Stimulated activated memory B cell treated with anti-CD40 and anti-IgM and Interleukin-4, amounts not matched to agents 10 μg/mL and 1 μg/mL and 100 μg/mL, for 72 hours (primary cell): ENCODE measurements at regions not wholly inside any gene's neighbourhood (a gene's known extent, or its start where the extent isn't known, plus 50 kb on each side); places are given as distances from the start of the nearest gene placed in this dataset.

Experiments used
- ATAC-seq: fragments of 150-1000 bp; cut with Tn5 transposase; 2 replicates; pipeline ENCODE4 v1.10.0; 2021
- H3K27ac Mint-ChIP-seq: one replicate; pipeline ENCODE4 v1.8.0; 2022; ENCODE audit warnings: mild to moderate bottlenecking, mixed read lengths
- H3K27me3 Mint-ChIP-seq: one replicate; pipeline ENCODE4 v1.8.0; 2022; ENCODE audit warnings: mixed read lengths
- H3K36me3 Mint-ChIP-seq: one replicate; pipeline ENCODE4 v1.8.0; 2022; ENCODE audit warnings: mixed read lengths
- H3K4me1 Mint-ChIP-seq: one replicate; pipeline ENCODE4 v1.8.0; 2022; ENCODE audit warnings: mixed read lengths
- H3K4me3 Mint-ChIP-seq: one replicate; pipeline ENCODE4 v1.8.0; 2022; ENCODE audit warnings: mild to moderate bottlenecking, moderate library complexity, mixed read lengths
- H3K9me3 Mint-ChIP-seq: one replicate; pipeline ENCODE4 v1.8.0; 2022; ENCODE audit warnings: mixed read lengths

GRCh38 chr11:129610125-129610524 lies 205.5 kb upstream of the TMEM45B start:
- Mint-ChIP-seq H3K27ac (no peak overlapping the region), H3K36me3 (no peaks in the 10 kb centered on the region), H3K27me3 (no peaks in the 10 kb centered on the region), H3K9me3 (no peaks in the 10 kb centered on the region), H3K4me1 (no peaks in the 10 kb centered on the region), H3K4me3 (no peak overlapping the region)
- no peak for ATAC-seq

GRCh38 chr11:129610545-129610944 lies 205.1 kb upstream of the TMEM45B start:
- no peak for ATAC-seq
- H3K36me3 Mint-ChIP-seq = no peaks in the 10 kb centered on the region
- H3K9me3 Mint-ChIP-seq = no peaks in the 10 kb centered on the region
- H3K4me3 Mint-ChIP-seq = no peak overlapping the region
- no peaks in the 10 kb centered on the region for H3K4me1 Mint-ChIP-seq
- H3K27me3 Mint-ChIP-seq = no peaks in the 10 kb centered on the region
- H3K27ac Mint-ChIP-seq = no peak overlapping the region

GRCh38 chr11:129611661-129612446 lies 203.8 kb upstream of the TMEM45B start:
- Mint-ChIP-seq H3K4me3 (no peak overlapping the region), H3K36me3 (no peaks in the 10 kb centered on the region), H3K27ac (no peak overlapping the region), H3K9me3 (no peaks in the 10 kb centered on the region), H3K27me3 (no peaks in the 10 kb centered on the region), H3K4me1 (no peaks in the 10 kb centered on the region)
- ATAC-seq = no peak

GRCh38 chr11:129612447-129612961 lies 203.1 kb upstream of the TMEM45B start:
- no peak overlapping the region for H3K4me3 Mint-ChIP-seq

GRCh38 chr11:129613071-129613470 lies 202.6 kb upstream of the TMEM45B start:
- Mint-ChIP-seq H3K27ac (no peak overlapping the region), H3K36me3 (no peaks in the 10 kb centered on the region), H3K4me1 (no peaks in the 10 kb centered on the region), H3K9me3 (no peaks in the 10 kb centered on the region), H3K27me3 (peaks cover 8% of the 10 kb centered on the region), H3K4me3 (no peak overlapping the region)
- no peak for ATAC-seq

More at GRCh38 chr11:129612447-129612961, 203.1 kb upstream of the TMEM45B start:
- Mint-ChIP-seq H3K27ac (no peak overlapping the region), H3K27me3 (peaks cover 5% of the 10 kb centered on the region), H3K4me1 (no peaks in the 10 kb centered on the region), H3K36me3 (no peaks in the 10 kb centered on the region), H3K9me3 (no peaks in the 10 kb centered on the region)
- no peak for ATAC-seq

GRCh38 chr11:129614256-129614944 lies 201.2 kb upstream of the TMEM45B start:
- no peak overlapping the region for H3K4me3 Mint-ChIP-seq
- no peaks in the 10 kb centered on the region for H3K9me3 Mint-ChIP-seq
- no peaks in the 10 kb centered on the region for H3K36me3 Mint-ChIP-seq
- peaks cover 8% of the 10 kb centered on the region for H3K27me3 Mint-ChIP-seq
- H3K4me1 Mint-ChIP-seq = no peaks in the 10 kb centered on the region
- ATAC-seq = no peak
- H3K27ac Mint-ChIP-seq = no peak overlapping the region

GRCh38 chr11:129618046-129618569 lies 197.5 kb upstream of the TMEM45B start:
- Mint-ChIP-seq H3K4me1 (no peaks in the 10 kb centered on the region), H3K36me3 (no peaks in the 10 kb centered on the region), H3K27ac (no peak overlapping the region), H3K4me3 (no peak overlapping the region), H3K9me3 (peaks cover 4% of the 10 kb centered on the region), H3K27me3 (peaks cover 8% of the 10 kb centered on the region)
- no peak for ATAC-seq

- H3K27ac Mint-ChIP-seq = no peak overlapping the region
- H3K9me3 Mint-ChIP-seq = peaks cover 4% of the 10 kb centered on the region
- no peaks in the 10 kb centered on the region for H3K4me1 Mint-ChIP-seq
- H3K27me3 Mint-ChIP-seq = peaks cover 8% of the 10 kb centered on the region
- no peak for ATAC-seq
- H3K4me3 Mint-ChIP-seq = no peak overlapping the region
- no peaks in the 10 kb centered on the region for H3K36me3 Mint-ChIP-seq
Measured at GRCh38 chr11:129620237-129621104, 195.2 kb upstream of the TMEM45B start.

GRCh38 chr11:129625930-129626329 lies 189.7 kb upstream of the TMEM45B start:
- H3K27ac Mint-ChIP-seq = no peak overlapping the region
- no peaks in the 10 kb centered on the region for H3K4me1 Mint-ChIP-seq
- no peak for ATAC-seq
- peaks cover 6% of the 10 kb centered on the region for H3K9me3 Mint-ChIP-seq
- H3K36me3 Mint-ChIP-seq = no peaks in the 10 kb centered on the region
- H3K27me3 Mint-ChIP-seq = no peaks in the 10 kb centered on the region
- no peak overlapping the region for H3K4me3 Mint-ChIP-seq

- Mint-ChIP-seq H3K4me3 (no peak overlapping the region), H3K4me1 (no peaks in the 10 kb centered on the region), H3K27me3 (no peaks in the 10 kb centered on the region), H3K27ac (no peak overlapping the region), H3K9me3 (no peaks in the 10 kb centered on the region), H3K36me3 (no peaks in the 10 kb centered on the region)
- no peak for ATAC-seq
Measured at GRCh38 chr11:129631201-129631600, 184.4 kb upstream of the TMEM45B start.

- ATAC-seq = no peak
- peaks cover 6% of the 10 kb centered on the region for H3K27me3 Mint-ChIP-seq
- no peaks in the 10 kb centered on the region for H3K4me1 Mint-ChIP-seq
- H3K27ac Mint-ChIP-seq = no peak overlapping the region
- H3K36me3 Mint-ChIP-seq = no peaks in the 10 kb centered on the region
- no peaks in the 10 kb centered on the region for H3K9me3 Mint-ChIP-seq
- H3K4me3 Mint-ChIP-seq = no peak overlapping the region
Measured at GRCh38 chr11:129636926-129637325, 178.7 kb upstream of the TMEM45B start.

GRCh38 chr11:129637473-129637872 lies 178.2 kb upstream of the TMEM45B start:
- no peaks in the 10 kb centered on the region for H3K36me3 Mint-ChIP-seq
- H3K4me3 Mint-ChIP-seq = no peak overlapping the region
- H3K27me3 Mint-ChIP-seq = peaks cover 8% of the 10 kb centered on the region
- H3K9me3 Mint-ChIP-seq = no peaks in the 10 kb centered on the region
- no peak for ATAC-seq
- H3K4me1 Mint-ChIP-seq = no peaks in the 10 kb centered on the region
- H3K27ac Mint-ChIP-seq = no peak overlapping the region

- Mint-ChIP-seq H3K27me3 (peaks cover 8% of the 10 kb centered on the region), H3K4me3 (no peak overlapping the region), H3K4me1 (no peaks in the 10 kb centered on the region), H3K9me3 (no peaks in the 10 kb centered on the region), H3K27ac (no peak overlapping the region), H3K36me3 (no peaks in the 10 kb centered on the region)
- ATAC-seq = no peak
Measured at GRCh38 chr11:129637983-129638776, 177.5 kb upstream of the TMEM45B start.

GRCh38 chr11:129639300-129639699 lies 176.3 kb upstream of the TMEM45B start:
- no peak for ATAC-seq
- Mint-ChIP-seq H3K27ac (no peak overlapping the region), H3K4me1 (no peaks in the 10 kb centered on the region), H3K36me3 (no peaks in the 10 kb centered on the region), H3K4me3 (no peak overlapping the region), H3K27me3 (peaks cover 8% of the 10 kb centered on the region), H3K9me3 (no peaks in the 10 kb centered on the region)
